ENCODE measurements at regions not wholly inside any gene's neighbourhood (a gene's known extent, or its start where the extent isn't known, plus 50 kb on each side); places are given as distances from the start of the nearest gene placed in this dataset.

GRCh38 chr4:131526686-131527085, 1622.4 kb upstream of the PCDH10 start:
- DNase-seq: no peak
- no peaks in the 10 kb centered on the region for H3K36me3 Mint-ChIP-seq
- no peak for TF ChIP-seq CTCF (IDR thresholded peaks at IDR 0.05)
- H3K27me3 Mint-ChIP-seq (ENCODE audit: low read depth in 3 of 3): no peaks in the 10 kb centered on the region
- no peak overlapping the region for H3K4me3 ChIP-seq (replicated peaks in 1 of 3; ENCODE audit: low read depth in 2 of 3, low read length in 3 of 3)
- no peak overlapping the region for H2AFZ ChIP-seq (ENCODE audit: insufficient read depth, low read depth, low read length, poor library complexity, severe bottlenecking)
- H3K9me3 ChIP-seq (replicated peaks in 1 of 2; ENCODE audit: control insufficient read depth in 1 of 2, insufficient read depth in 1 of 2, low read length in 2 of 2): no peaks in the 10 kb centered on the region
- intact Hi-C loops (cut with micrococcal nuclease): no loop called here
- no peak overlapping the region for H3K27ac Mint-ChIP-seq
- no peaks in the 10 kb centered on the region for H3K36me3 ChIP-seq (replicated peaks in 1 of 2; ENCODE audit: control insufficient read depth in 1 of 2, insufficient read depth in 2 of 2, low read length in 2 of 2)
- H3K79me2 ChIP-seq (ENCODE audit: insufficient read depth, low read length): no peaks in the 10 kb centered on the region
- no peak overlapping the region for H3K4me2 ChIP-seq (replicated peaks; ENCODE audit: extremely low read depth, low read length, poor library complexity, severe bottlenecking)
- H3K9ac ChIP-seq (ENCODE audit: insufficient read depth, low read length, poor library complexity, severe bottlenecking): no peak overlapping the region
- no peaks in the 10 kb centered on the region for H3K27me3 ChIP-seq (ENCODE audit: control insufficient read depth in 2 of 2, insufficient read depth in 2 of 2, low read length in 2 of 2)
- no peaks in the 10 kb centered on the region for H3K4me1 ChIP-seq (ENCODE audit: control insufficient read depth in 1 of 2, insufficient read depth in 2 of 2, low read length in 2 of 2)
- H3K9me3 Mint-ChIP-seq: peaks cover 0 to 5% (median 0%) of the 10 kb centered on the region in 7 donors
- H3K27ac ChIP-seq (ENCODE audit: low read depth in 1 of 2, low read length in 2 of 2): no peak overlapping the region
- H4K20me1 ChIP-seq (ENCODE audit: insufficient read depth, low read length): no peaks in the 10 kb centered on the region
- H3K4me3 Mint-ChIP-seq: no peak overlapping the region
- no CpG with 5 or more reads among the region's 1 CpG for WGBS (ENCODE audit: insufficient coverage)
- no peaks in the 10 kb centered on the region for H3K4me1 Mint-ChIP-seq

GRCh38 chr4:131531087-131531486, 1618.0 kb upstream of the PCDH10 start:
- peaks cover 0 to 3% of the 10 kb centered on the region in 2 donors for H3K9me3 ChIP-seq (replicated peaks in 1 of 2; ENCODE audit: control insufficient read depth in 1 of 2, insufficient read depth in 1 of 2, low read length in 2 of 2)
- Mint-ChIP-seq H3K36me3 (no peaks in the 10 kb centered on the region), H3K9me3 (peaks cover 0 to 5% (median 0%) of the 10 kb centered on the region in 7 donors), H3K4me3 (no peak overlapping the region), H3K4me1 (no peaks in the 10 kb centered on the region), H3K27ac (no peak overlapping the region), H3K27me3 (ENCODE audit: low read depth in 3 of 3) (peaks cover 0 to 1% (median 0%) of the 10 kb centered on the region in 3 donors)
- 90% methylated on average over 2 of the region's 6 CpGs for WGBS (ENCODE audit: insufficient coverage)
- H3K4me1 ChIP-seq (ENCODE audit: control insufficient read depth in 1 of 2, insufficient read depth in 2 of 2, low read length in 2 of 2): no peaks in the 10 kb centered on the region
- no peak overlapping the region for H3K4me3 ChIP-seq (replicated peaks in 1 of 3; ENCODE audit: low read depth in 2 of 3, low read length in 3 of 3)
- no peaks in the 10 kb centered on the region for H3K79me2 ChIP-seq (ENCODE audit: insufficient read depth, low read length)
- no peak overlapping the region for H3K9ac ChIP-seq (ENCODE audit: insufficient read depth, low read length, poor library complexity, severe bottlenecking)
- H3K27me3 ChIP-seq (ENCODE audit: control insufficient read depth in 2 of 2, insufficient read depth in 2 of 2, low read length in 2 of 2): no peaks in the 10 kb centered on the region
- TF ChIP-seq CTCF (IDR thresholded peaks at IDR 0.05): no peak
- H2AFZ ChIP-seq (ENCODE audit: insufficient read depth, low read depth, low read length, poor library complexity, severe bottlenecking): no peak overlapping the region
- H4K20me1 ChIP-seq (ENCODE audit: insufficient read depth, low read length): no peaks in the 10 kb centered on the region
- H3K4me2 ChIP-seq (replicated peaks; ENCODE audit: extremely low read depth, low read length, poor library complexity, severe bottlenecking): no peak overlapping the region
- H3K27ac ChIP-seq (ENCODE audit: low read depth in 1 of 2, low read length in 2 of 2): no peak overlapping the region
- no peaks in the 10 kb centered on the region for H3K36me3 ChIP-seq (replicated peaks in 1 of 2; ENCODE audit: control insufficient read depth in 1 of 2, insufficient read depth in 2 of 2, low read length in 2 of 2)
- no peak for DNase-seq
- intact Hi-C loops (cut with micrococcal nuclease): no loop called here
